Activated CD8-positive, alpha-beta memory T cell treated with anti-CD3 and anti-CD28 coated beads for 36 hours (primary cell): ENCODE measurements at regions not wholly inside any gene's neighbourhood (a gene's known extent, or its start where the extent isn't known, plus 50 kb on each side); places are given as distances from the start of the nearest gene placed in this dataset.

Experiments
- CTCF ChIA-PET: fragments of 350-600 bp; sonication (Branson Sonifier 250); formaldehyde crosslinking; loops from one replicate; lab custom pipeline; 2021; ENCODE audit warnings: antibody characterized with exemption; lab: Charles Lee
- POLR2A ChIA-PET: fragments of 350-600 bp; sonication (Branson Sonifier 250); formaldehyde crosslinking; loops from one replicate; lab custom pipeline; 2021; ENCODE audit warnings: antibody characterized with exemption; lab: Charles Lee

DNA sequence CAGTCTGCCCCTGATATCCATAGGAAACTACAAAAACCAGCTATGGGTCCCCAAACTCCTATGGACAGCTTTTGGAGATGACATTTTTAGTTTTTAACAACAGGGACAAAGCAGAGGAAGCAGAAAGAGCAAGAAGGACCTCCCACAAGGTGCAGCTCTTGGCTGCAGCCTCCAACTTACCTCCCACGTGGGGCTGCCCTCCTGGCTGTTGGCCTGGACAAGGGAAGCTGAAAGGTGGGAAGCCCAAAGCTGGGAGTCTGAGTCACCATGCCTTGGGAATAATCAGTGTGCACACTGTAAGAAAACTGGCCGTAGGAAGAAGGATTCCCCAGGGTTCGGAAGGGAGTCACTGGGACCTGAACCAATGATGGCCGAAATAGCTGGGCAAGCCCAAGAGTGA, 51.8 kb upstream of the PAX1 start:
- CTCF ChIA-PET = no interaction called here
- POLR2A ChIA-PET = no interaction called here

- ChIA-PET CTCF (no interaction called here), POLR2A (no interaction called here)
Observed at GRCh38 chr20:21643417-21643816, 62.0 kb upstream of the PAX1 start.

- CTCF ChIA-PET = no interaction called here
- POLR2A ChIA-PET = no interaction called here
Observed at GRCh38 chr20:21640556-21640955, 64.9 kb upstream of the PAX1 start.

DNA sequence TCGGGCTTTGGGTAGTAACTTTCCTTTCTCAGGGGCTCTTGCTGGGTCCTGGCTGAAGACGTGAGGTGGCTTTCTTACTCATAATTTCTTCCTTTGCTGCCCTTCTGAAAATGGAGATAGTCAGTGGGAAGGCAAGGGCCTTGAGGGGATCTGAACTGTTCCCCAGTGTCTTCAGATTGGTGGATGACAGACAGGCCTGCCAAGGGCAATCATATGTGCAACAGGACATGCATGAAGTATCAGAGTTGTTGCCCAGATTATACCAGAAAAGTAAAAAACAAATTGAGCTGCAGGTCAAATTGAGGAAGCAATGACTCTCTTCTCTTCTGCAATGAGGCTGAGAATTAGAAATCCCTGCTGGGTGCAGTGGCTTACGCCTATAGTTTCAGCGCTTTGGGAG, 71.6 kb upstream of the PAX1 start:
- ChIA-PET CTCF (no interaction called here), POLR2A (no interaction called here)

- ChIA-PET CTCF (no interaction called here), POLR2A (no interaction called here)
Observed at GRCh38 chr20:21632735-21633053, 72.8 kb upstream of the PAX1 start.

GRCh38 chr20:21632031-21632734, 73.3 kb upstream of the PAX1 start:
- CTCF ChIA-PET = no interaction called here
- POLR2A ChIA-PET = no interaction called here

DNA sequence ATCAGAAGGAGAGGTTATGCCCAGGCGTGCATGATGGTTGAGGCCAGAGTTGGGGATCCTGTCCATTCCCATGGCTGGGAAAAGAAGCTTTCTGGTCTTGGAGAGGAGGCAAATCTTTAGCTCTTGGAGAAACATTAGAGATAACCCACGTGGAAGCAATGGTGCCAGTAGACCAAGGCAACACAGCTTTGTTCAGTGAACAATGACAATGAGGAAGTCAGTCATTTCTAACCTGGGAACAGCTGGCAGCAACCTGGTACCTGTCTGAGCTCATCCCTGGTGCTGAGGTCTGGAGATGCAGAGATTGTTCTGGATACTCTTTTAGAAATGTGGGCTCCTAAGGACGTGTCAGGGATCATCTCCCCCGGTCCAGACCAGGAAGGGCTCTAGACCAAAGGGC, 76.7 kb upstream of the PAX1 start:
- POLR2A ChIA-PET = no interaction called here
- CTCF ChIA-PET = no interaction called here

GRCh38 chr20:21623781-21624094, 81.7 kb upstream of the PAX1 start:
- ChIA-PET POLR2A (no interaction called here), CTCF (no interaction called here)

- ChIA-PET POLR2A (no interaction called here), CTCF (no interaction called here)
Observed at GRCh38 chr20:21623074-21623780, 82.2 kb upstream of the PAX1 start.

- POLR2A ChIA-PET = no interaction called here
- CTCF ChIA-PET = no interaction called here
Observed at GRCh38 chr20:21622097-21622857, 83.2 kb upstream of the PAX1 start.

DNA sequence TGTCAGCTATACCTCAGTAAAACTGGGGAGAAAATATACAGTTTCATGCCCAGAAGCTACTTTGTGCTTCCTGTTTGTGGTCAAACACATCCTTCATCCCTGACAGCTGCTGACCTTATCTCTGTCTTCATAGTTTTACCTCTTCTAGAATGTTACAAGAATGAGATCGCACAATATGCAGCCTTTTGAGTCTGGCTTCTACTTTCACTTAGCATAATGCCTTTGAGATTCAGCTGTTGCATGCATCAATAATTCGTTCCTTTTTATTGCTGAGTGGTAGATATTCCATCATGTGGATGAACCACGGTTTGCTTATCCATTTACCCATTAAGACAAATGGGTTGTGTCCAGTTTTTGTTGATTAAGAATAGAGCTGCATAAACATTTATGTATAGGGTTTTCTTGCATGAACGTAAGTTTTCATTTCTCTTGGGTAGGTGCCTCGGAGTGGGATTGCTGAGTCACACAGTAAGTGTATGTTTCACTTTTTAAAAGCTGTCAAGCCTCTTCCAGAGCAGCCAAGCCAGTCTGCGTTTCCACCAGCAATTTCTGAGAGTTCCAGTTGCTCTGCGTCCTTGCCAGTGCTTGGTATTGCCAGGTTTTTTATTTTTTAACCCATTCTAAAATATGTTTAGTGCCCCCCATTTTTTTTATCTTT, 86.6 kb upstream of the PAX1 start:
- POLR2A ChIA-PET = no interaction called here
- CTCF ChIA-PET = no interaction called here

DNA sequence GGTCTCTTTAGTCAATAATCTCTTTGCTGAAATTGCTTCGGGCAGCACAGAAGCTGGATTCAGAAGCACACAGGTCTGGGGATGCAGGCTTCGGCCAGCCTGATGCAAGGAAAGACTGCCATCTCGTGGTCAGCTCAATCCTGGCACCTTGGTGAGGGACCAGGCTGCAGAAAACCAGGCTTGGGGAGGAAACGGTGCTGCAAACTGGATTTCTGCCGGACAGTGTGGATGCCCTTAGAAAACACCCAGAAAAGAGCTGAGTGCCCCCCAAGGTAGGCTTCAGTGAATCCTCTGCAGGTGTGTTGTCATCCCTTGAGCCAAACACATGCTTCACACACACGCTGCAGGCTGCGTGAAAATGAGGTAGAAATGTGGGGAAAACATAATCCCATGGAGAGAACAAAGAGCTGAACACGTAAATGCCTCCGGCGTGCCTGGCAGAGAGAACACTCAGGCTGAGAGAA, 89.8 kb upstream of the PAX1 start:
- POLR2A ChIA-PET = no interaction called here

GRCh38 chr20:21614980-21615379, 90.5 kb upstream of the PAX1 start:
- POLR2A ChIA-PET = no interaction called here
- CTCF ChIA-PET = interaction anchor here (1.0 kb wide), 1 partner anchor 85 kb away, joined by 3 read pairs; no protein-coding TSS in a partner anchor

More for the DNA sequence above, 89.8 kb upstream of the PAX1 start:
- CTCF ChIA-PET = interaction anchor here (1.0 kb wide), 1 partner anchor 86 kb away, joined by 3 read pairs; no protein-coding TSS in a partner anchor

DNA sequence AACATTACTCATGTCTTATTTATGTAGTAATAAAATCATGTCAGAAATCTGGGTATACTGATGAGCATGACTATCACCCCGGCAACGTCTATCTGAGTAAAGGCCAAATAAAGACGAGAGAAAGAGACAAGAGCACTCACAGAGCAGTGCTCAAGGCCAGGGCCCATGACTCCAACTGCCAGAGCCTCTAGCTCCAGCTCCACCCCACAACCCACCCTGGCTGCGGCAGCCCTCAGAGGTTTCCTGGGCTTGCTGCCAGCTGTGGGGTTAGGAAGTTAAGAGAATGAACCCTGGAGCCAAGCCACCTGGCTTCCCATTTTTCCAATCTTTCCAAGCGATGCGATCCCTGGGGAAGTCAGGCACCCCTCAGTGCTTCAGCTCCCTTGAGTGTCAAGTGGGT, 92.0 kb upstream of the PAX1 start:
- CTCF ChIA-PET = no interaction called here
- POLR2A ChIA-PET = no interaction called here

DNA sequence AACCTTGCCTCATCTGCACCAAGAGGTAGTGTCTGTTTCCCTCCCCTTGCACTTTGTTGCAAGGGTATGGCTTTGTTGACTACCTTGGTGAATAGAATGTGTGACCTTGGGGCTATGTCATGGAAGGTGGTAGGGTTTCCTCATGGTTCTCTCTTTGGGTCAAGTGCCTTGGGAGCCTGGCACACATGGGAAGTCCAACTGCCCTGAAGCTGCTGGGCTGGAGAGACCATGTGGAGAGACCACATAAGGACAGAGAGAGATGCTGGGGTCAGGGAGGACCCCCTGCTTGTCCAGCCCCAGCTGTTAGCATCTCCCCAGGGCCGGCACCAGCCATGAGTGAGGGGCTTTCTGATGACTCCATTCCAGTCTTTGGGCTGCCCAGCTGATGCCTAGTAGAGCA, 95.5 kb upstream of the PAX1 start:
- ChIA-PET POLR2A (no interaction called here), CTCF (no interaction called here)

GRCh38 chr20:21609221-21609620, 95.4 kb upstream of the NKX2-2 start:
- POLR2A ChIA-PET = no interaction called here
- CTCF ChIA-PET = no interaction called here

- ChIA-PET CTCF (no interaction called here), POLR2A (no interaction called here)
Observed at GRCh38 chr20:21608777-21609176, 94.9 kb upstream of the NKX2-2 start.

- ChIA-PET CTCF (no interaction called here), POLR2A (no interaction called here)
Observed at GRCh38 chr20:21607971-21608725, 94.3 kb upstream of the NKX2-2 start.

- CTCF ChIA-PET = no interaction called here
- POLR2A ChIA-PET = no interaction called here
Observed at GRCh38 chr20:21601799-21602198, 87.9 kb upstream of the NKX2-2 start.

DNA sequence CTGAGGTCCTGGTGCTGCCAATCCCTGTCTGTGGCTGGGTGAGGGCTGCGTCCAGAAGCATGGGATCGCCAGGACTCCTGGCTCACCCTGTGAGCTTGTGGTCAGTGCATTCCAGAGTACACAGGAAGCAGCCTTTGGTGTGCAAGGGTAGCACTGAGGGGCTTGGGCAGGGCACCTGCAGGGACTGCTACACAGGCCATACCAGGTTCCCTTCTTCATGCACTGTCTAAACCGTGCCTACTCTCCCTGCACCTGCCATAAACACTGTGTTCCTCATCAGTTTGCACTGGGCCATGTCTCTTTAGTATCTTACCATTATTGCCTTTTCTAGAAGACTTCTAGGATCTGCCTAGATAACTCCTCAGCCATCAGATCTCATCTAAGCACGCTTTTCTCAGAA, 72.8 kb upstream of the NKX2-2 start:
- ChIA-PET POLR2A (no interaction called here), CTCF (no interaction called here)
